ENCODE measurements at regions not wholly inside any gene's neighbourhood (a gene's known extent, or its start where the extent isn't known, plus 50 kb on each side); places are given as distances from the start of the nearest gene placed in this dataset.

DNA sequence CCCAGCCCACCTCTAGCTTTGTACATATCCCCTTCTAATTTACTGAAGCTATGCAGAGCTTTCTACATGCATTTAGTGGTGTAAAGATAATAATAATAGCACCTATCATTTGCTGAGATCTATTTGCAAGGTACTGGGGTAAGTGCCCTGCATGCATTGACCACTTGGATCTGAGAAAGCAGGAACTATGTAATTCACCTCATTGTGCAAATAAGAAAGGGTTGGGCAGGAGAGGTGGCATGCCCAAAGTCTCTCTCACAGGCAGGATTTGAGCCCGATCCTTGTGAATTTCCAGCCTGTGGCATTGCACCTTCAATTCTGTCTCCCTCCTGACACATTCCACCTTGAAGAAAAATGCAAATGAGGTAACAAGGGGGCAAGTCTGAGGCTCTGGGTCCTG lies 352.3 kb upstream of the EEF2KMT start:
- no peak for DNase-seq

DNA sequence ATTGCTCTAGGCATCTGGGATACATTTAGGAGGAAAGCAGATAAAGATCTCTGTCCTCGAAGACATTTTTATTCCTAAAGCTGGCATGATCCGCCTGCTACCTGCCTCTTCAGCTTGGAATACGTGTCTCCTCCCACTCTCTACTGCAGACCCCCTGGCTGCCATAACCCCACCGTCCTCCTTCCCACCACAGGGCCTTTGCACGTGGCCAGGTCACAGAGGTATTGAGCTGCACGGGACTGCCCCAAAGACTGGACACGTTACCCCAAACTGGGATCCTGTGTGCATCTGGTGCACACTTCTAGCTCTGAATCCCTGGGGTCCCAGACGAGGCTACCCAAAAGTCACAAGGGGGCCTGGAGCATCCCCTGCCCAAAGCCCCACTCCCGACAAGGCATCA lies 351.2 kb upstream of the EEF2KMT start:
- no peak for DNase-seq

GRCh38 chr16:5447734-5448133 lies 350.1 kb upstream of the EEF2KMT start:
- no peak for DNase-seq

- no peak for DNase-seq
Measured at GRCh38 chr16:5446623-5447240, 349.1 kb upstream of the EEF2KMT start.

- DNase-seq = no peak
Measured at GRCh38 chr16:5444189-5444588, 346.6 kb upstream of the EEF2KMT start.

GRCh38 chr16:5442986-5443385 lies 345.4 kb upstream of the EEF2KMT start:
- no peak for DNase-seq

DNA sequence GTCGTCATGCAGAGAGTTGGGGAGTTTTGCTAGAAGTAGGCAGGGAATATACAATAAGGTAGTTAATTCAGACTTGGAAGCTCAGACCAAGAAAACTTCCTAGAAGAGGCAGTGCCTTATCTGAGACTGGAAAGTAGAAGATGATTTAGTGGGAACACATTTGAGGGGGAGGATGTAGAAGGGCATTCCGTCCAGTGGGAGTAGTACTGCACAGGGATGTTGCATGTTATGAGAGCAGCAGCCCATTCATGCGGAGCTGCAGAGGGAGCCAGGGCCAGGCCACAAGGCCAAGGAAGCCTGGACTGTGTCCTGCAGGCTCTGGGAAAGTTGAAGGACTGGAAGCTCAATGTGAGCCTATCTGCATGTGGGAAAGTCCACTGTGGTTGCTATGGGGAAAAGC lies 344.5 kb upstream of the EEF2KMT start:
- no peak for DNase-seq

- no peak for DNase-seq
Measured at GRCh38 chr16:5438591-5438990, 341.0 kb upstream of the EEF2KMT start.

DNA sequence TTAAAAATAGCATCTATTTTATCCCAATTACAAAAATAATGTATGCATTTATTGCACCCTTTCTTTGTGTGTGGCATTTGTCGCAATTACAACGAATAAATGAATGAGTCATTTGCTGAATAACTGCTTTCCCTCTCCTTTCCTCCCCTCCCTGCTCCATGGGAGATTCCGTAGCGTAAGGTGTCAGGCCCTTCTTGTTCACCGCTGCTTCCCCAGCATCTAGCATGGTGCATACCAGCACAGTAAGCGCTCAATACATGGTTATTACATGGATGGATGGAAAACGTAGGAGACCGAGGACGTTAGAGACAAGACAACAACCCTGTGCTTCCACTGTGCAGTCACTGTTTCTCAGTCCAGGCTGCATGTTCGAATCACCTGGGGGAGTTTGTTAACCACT lies 336.0 kb upstream of the EEF2KMT start:
- no peak for DNase-seq

DNA sequence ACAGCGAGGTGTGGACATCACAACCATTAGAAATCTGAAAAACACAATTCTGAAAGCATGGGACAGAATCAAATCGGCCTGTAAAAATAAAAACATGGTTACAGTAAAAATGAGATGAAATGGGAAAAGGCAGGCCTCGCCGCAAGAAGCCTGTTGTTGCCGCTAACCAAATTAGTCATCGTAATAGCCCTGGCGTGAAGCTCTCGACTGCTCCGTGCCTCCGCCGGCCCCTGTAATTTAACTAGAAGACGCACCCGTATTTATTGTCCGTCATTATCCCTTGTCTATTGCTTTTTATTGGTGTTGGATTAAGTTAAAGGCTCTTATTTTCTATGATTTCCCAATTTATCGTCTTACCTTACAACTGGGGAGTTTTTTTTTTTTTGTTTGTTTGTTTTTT lies 334.6 kb upstream of the EEF2KMT start:
- DNase-seq = no peak

DNA sequence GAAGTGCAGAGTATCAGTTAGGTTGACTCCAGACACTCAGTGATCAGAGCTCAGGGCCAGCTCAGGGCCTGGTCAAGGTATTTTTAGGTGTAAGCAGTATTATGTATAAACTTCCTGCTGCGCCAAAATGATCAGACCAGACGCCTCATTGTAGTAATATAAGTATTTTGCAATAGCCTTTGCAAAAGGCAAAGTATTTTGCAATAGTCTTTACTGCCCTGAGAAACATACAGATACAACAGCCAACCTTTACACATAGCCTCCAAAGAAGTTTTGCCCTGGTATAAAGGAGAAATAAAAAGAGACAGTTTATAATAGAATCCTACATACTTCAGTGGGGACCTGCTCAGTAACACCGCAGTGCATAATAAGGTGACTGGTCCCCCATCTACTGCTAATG lies 333.0 kb upstream of the EEF2KMT start:
- no peak for DNase-seq

DNA sequence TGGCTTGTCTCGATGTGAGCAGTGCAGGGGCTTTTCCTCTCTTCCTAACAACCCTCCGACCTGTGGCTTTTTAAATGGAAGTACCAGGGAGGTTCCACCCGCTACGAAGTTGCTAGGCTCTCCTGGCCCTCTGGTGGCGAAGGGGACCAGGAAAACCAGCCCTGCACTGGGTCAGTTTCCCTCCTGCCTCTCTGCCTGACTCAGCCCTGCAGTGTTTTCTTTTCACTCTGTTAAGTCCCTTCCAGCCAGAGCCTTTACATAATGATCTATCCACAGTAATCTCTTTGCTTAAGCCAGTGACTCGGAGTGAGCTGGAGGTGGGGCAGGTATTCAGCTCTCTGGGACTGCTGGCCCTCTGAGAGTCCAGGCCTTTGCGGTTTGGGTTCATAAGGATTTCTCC lies 331.3 kb upstream of the EEF2KMT start:
- no peak for DNase-seq

DNA sequence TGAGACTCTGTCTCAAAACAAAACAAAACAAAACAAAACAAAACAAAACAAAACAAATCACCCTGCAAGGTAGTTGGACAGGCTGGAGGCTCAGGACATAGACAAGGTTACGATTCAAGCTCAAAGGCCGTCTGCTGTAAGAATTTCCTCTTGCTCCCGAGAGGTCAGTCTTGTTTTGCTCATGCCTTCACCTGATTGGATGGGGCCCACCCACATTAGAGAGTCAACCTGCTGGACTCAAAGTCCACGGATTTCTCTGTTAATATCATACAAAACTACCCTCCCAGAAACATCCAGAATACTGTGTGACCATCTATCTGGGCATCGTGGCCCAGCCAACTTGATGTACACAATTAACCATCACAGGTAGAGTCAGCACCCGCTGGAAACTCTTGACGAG lies 330.0 kb upstream of the EEF2KMT start:
- DNase-seq = no peak

GRCh38 chr16:5422643-5423496 lies 325.3 kb upstream of the EEF2KMT start:
- DNase-seq = no peak

- DNase-seq = no peak
Measured at GRCh38 chr16:5422047-5422446, 324.5 kb upstream of the EEF2KMT start.

DNA sequence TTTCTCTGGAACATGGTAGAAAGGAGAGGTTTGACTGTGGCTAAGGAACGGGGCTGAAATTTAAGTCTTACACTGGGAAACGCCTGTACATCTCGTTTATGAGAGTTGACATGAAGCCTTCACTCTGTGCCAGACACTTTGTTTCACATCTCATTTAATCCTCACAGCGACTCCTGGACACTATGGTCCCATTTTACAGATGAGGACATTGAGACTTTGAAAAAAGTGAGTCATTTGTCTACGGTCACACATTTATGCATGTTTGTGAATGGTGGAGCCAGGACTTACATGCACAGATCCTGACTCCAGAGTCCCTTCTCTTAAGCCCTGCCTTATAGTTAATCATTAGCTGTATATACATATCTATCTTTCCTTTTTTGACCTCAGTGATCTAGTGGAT lies 318.4 kb upstream of the EEF2KMT start:
- no peak for DNase-seq

DNA sequence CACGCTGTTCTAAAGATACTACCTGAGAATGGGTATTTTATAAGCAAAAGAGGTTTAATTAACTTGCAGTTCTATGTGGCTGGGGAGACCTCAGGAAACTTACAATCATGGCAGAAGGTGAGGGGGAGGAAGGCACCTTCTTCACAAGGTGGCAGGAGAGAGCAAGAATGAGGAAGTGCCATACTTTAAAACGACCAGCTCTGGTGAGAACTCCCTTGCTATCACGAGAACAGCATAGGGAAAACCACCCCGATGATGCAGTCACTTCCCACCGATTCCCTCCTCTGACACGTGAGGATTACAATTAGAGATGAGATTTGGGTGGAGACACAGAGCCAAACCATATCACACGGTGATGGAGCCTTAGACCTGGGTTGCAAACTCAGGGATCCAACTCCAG lies 317.5 kb upstream of the EEF2KMT start:
- no peak for DNase-seq

DNA sequence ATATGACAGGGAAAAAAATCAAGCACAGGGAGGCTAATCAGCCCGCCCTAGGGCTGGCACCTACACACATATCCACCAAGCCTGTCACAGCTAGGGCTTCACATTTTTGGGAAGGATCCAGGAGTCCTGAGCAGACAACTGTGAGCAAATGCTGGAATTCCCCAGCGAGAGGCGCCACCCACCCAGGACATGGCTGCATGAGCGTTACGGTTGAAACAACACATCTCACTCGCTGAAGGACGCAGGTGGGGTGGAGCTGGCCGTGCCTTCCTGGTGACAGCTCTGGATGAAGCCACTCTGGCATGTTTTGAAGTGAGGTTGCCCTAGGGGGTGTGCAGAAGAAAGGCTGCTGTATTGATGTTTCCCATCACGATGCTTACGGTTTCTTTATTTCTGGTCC lies 315.1 kb upstream of the EEF2KMT start:
- DNase-seq = no peak

- no peak for DNase-seq
Measured at GRCh38 chr16:5398203-5398602, 300.6 kb upstream of the EEF2KMT start.

- no peak for DNase-seq
Measured at GRCh38 chr16:5396880-5397279, 299.3 kb upstream of the EEF2KMT start.

DNA sequence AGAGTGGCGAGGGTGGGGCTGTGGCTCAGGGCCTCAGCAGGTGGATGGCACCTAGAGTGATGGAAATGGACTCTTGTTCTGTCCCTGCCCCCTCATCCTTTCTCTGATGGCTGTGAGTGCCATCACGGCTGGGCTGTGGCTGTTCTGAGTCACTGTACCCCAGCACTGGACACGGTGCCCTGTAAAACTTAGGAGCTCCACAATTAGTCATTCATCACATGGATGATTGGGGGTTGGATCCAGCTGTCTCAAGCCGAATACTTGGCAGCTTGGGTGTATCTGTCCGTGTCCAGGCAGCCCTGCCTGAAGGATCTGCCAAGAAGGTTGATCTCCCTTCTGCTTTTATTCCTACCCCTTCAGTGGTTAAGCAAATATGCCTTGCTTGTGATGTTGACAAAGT lies 295.5 kb upstream of the EEF2KMT start:
- no peak for DNase-seq

- DNase-seq = no peak
Measured at GRCh38 chr16:5386989-5387388, 289.4 kb upstream of the EEF2KMT start.

DNA sequence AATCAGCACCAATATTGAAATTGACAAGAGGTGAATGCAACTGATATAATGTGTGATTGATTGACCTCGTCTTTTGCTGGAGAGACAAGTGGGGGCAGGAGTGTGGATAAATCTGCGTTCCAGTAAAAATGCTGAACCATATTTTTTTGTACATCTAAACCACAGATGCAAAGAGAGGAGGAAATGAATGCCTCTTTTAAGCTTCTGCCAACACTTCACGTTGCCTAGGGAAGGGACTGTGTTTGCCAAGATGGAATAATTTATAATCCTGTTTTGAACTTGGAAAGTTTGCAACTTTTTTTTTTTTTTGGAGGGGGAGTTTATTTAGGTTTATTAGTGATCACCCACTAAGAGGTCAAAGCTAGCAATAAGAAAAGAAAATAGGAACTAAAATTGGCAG lies 288.2 kb upstream of the EEF2KMT start:
- DNase-seq = no peak

- no peak for DNase-seq
Measured at GRCh38 chr16:5385115-5385514, 287.5 kb upstream of the EEF2KMT start.

- DNase-seq = no peak
Measured at GRCh38 chr16:5383737-5384136, 286.1 kb upstream of the EEF2KMT start.
